HG03571 (cell line): ENCODE measurements at regions not wholly inside any gene's neighbourhood (a gene's known extent, or its start where the extent isn't known, plus 50 kb on each side); places are given as distances from the start of the nearest gene placed in this dataset.
"Not testable (repeated sequence)": the region's sequence is repeated elsewhere in the genome, so short reads cannot be mapped to it uniquely, and the experiment has no call there.

Experiments used
- ATAC-seq: cut with Tn5 transposase; IDR thresholded peaks from one replicate; pipeline ENCODE4 v1.9.1; 2021; ENCODE audit not compliant: unreplicated experiment

DNA sequence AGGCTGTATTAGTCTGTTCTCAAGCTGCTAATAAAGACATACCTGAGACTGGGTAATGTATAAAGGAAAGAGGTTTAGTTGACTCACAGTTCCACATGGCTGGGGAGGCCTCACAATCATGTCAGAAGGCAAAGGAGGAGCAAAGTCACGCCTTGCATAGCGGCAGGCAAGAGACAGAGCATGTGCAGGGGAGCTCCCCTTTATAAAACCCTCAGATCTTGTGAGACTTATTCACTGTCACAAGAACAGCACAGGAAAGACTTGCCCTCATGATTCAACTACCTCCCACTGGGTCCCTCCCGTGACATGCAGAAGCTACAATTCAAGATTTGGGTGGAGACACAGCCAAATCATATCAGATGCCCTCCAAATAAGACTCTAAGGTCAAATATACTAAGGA lies 139.4 kb upstream of the TOP1 start:
- not testable (repeated sequence) for ATAC-seq

DNA sequence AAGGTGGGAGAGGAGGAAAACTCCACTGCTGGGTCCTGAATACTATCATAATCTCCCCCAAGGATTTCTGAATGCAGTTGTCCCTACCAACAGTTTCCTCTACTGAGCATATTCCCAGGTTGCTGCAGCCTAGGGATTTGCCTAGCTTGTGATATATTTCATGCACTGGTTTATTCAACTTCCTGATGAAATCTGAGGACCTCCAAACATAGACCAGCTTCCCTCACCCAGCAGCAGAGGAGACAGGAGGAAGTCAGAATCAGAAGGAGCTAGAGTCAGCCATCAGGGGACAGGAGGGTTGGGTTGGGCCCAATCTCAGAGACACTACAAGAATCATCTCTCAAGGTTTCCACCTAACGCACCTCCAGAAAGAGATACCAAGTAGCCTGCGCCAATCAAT lies 138.4 kb upstream of the TOP1 start:
- ATAC-seq = no peak

DNA sequence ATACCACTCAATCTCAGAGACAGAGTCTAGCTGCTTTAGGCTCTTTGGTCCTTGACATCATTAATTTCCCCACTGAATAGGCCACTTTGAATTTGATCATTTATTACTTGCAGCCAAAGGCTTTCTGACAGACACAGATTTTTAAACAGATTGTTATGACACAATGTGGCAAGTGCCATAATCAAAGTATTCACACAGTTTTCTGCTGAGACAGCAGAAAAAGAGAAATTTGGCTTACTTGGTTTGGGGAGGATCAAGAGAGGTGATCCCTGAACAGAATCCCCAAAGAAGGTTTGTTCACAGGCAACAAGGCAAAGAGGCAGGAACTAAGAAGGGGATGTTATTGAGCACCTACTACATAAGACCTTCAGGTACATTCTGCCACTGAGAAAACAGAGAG lies 138.0 kb upstream of the TOP1 start:
- ATAC-seq = no peak

DNA sequence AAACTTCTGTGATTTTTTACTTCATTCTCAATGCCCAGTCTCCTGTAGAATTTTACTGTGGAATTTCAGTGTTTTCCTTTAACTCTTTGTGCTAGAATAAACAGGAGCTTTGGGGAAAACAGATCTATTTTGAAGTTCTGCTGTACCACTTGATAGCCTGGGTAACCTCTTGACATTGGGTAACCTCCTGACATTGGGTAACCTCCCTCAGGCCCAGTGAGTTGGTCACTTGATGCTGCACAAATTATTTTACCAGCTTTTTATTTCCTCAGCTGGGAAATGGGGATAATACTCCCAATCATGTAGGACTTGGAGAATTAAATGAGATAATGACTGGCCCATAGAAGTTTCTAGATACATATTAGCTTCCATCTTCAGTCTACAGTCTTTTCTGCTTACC lies 137.3 kb upstream of the TOP1 start:
- no peak for ATAC-seq

DNA sequence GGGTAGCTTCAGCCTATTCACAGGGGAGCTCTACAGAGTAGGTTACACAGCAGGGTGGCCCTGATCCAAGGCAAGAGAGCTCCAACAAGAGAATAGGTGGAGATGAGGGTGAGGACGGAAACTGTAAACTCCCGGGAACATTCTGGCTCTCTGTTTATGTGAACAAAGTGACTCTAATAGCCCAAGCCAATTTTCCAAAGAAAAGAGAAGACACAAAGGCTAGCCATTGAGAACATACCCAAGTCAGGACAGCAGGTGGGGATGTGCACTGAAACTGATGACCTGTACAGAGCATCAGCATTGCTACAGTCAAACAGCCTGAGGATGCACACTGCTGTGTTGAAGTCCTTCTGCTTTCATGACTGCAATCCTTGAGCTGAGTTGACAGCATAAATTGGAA lies 136.0 kb upstream of the TOP1 start:
- no peak for ATAC-seq

DNA sequence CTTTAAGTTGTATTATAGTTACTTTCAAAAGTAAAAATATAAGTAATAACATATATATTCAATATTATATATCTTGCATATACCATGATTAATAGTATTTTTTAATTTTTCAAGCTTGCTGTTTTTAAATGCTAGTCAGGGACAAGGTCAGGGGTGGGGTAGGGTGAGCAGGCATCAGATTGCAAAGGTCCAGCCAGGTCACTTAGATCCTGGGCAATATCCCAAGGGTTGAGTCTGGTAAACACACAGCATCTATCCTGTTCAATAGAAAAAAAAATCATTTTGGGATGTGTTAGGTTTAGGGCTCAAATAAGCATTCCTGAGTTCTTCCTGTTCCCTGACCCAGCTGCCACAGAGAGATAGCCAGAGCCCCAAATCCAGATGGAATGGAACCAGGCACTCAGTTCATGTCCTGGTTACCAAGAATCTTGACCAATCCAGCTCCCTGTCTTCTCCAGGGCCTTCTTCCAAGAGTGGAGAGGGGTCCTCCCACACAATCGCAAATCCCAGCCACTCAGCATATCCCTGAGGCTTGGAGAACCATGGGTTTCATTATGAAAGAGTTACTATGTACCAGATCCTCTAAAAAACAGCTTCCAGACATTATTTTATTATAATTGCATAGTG lies 134.9 kb upstream of the TOP1 start:
- ATAC-seq = no peak

DNA sequence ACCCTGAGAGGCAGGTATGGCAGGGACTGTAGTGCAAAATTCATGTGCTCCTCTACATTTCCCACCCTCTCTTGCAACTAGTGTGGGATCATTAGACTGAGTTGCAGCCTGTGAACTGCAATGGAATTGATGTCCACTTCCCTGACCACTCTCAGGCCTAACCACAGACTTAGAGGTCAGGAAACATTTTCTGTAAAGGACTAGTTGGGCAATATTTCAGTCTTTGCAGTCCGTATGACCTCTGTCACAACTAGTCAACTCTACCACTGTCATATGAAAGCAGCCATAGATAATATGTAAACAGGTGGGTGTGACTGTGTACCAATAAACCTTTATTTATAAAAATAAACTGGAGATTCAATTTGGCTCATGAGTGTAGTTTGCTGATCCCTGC lies 134.4 kb upstream of the TOP1 start:
- ATAC-seq = no peak

DNA sequence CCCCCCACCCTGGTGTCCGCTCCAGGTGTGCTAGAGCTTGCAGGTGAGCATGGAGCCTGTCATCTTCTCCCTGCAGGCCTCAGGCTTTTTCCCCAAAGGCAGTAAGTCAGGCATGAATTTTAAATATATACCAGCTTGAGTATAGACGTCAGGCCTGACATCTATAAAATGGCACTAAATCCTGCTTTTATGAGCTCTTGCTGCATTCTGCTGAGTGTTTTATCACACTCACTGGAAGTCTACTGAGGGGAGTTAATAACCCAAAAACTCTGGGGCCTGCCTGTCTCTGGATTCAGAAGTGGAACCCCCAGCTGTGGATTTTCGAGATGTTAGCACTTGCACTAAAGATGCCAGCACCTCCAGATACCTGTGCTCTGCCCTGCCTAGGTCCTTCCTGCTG lies 133.4 kb upstream of the TOP1 start:
- no peak for ATAC-seq

DNA sequence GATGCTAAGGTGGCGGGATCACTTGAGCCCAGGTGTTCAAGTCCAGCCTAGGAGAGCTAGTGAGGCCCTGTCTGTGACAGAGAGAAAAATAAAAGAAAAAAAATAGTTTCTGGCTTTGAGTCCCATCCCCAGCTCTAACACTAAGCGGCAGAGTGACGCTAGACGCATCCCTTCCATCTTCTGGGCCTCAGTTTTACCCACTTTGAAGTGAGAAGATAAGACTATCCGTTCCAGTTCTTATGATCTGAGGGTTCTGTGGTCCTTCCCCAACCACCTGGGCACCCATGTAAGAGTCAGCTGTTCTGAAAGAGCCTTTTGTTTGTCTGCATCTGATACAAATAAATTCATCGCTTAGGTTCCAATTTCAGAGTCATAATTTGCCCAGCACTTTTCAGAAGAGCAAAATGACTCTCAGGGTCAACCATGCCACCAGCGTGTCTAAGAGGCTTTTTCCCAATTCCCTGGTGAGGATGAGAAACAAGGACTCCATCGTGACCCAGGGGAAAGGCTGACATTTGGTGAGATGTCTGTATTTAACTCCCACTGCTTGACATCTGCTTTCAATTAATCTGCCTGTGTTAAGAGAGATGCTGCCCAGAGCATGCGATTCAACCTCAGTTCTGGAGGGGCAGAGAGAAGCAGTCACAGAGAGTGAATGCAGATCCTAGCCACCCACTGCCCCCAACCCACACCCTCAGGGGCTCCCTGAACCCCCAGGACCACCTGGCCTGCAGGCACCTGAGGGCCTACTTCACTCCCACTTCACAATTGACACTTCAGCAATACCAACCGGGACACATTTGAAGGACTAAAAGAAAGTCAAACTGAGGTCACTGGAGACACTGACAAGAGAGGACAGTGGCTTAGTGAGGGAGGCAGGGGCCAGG lies 131.6 kb upstream of the TOP1 start:
- ATAC-seq = no peak

DNA sequence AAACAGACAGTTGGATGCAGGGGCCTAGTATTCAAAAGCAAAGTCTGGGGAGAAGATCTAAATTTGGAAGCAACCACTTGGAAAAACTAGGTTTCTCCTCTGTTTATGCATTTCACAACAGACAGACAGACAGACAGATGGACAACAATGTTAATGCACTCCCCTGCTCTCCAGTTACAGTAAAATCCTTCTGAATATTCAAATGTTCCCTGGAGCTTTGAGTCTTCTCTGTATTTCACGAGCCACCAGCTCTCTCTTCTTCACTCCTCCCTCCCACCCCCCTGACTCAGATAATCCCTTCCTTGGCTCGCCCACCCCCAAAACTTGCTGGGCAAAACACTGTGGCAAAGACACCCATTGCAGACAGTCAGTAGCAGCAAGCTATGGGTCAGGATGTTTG lies 129.3 kb upstream of the TOP1 start:
- no peak for ATAC-seq

DNA sequence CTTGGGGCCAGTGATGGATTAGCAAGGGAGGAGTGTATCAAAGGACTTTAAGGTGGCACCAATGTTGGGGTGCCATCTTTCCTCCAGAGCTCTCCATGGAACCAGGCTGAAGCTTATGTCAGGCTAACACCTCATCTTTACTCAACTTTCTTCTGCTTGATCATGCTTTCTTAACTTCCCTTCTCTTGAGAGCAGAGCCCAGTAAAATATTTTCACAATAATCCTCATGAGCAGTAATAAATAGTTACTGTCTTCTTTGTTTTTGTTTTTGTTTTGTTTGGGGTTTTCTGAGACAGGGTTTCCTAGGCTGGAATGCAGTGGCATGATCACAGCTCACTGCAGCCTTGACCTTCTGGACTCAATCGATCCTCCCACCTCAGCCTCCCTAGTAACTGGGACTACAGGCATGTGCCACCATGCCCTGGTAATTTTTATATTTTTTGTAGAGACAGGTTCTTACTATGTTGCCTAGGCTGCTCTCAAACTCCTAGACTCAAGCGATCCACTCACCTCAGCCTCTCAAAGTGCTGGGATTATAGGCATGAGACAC lies 127.9 kb upstream of the TOP1 start:
- ATAC-seq = no peak

DNA sequence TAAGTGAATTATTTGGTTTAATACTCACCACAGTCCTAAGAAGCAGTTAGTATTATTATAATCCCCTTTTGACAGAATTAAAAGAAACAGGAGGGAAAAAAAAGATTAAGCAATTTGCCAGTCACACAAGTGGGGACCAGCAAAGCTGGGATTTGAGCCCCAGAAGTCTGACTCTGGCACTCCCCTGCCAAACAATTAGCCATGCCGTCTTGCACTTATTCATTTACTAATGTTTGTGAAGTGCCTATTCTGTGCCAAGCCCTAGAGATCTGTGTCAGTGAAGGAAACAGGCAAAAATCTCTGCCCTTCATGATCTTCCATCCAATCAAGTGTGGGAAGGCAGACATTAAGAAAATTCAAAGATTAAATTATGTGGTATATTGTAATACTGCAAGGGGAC lies 126.0 kb upstream of the TOP1 start:
- ATAC-seq = no peak

DNA sequence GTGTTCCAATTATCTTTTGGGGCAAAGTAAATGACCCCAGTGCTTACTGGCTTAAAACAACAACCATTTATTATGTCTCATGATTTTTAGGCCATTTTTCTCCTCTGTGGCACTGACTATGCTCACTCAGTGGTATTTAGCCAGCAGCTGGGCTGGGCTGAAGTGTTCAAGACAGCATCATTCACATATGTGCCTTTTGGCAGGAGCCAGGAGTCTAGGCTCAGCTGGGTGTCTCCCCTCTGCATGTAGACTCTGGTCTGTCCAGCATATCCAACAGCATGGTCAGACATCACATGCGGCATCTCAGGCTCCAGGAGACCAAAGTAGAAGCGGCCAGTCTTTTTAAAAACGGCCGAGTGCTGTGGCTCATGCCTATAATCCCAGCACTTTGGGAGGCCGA lies 120.3 kb upstream of the TOP1 start:
- ATAC-seq = no peak

DNA sequence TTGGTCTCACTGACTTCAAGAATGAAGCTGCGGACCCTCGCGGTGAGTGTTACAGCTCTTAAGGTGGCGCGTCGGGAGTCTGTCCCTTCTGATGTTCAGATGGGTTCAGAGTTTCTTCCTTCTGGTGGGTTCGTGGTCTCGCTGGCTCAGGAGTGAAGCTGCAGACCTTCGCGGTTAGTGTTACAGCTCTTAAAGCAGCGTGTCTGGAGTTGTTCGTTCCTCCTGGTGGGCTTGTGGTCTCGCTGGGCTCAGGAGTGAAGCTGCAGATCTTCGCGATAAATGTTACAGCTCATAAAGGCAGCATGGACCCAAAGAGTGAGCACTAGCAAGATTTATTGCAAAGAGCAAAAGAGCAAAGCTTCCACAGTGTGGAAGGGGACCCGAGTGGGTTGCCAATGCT lies 119.1 kb upstream of the TOP1 start:
- ATAC-seq = not testable (repeated sequence)

DNA sequence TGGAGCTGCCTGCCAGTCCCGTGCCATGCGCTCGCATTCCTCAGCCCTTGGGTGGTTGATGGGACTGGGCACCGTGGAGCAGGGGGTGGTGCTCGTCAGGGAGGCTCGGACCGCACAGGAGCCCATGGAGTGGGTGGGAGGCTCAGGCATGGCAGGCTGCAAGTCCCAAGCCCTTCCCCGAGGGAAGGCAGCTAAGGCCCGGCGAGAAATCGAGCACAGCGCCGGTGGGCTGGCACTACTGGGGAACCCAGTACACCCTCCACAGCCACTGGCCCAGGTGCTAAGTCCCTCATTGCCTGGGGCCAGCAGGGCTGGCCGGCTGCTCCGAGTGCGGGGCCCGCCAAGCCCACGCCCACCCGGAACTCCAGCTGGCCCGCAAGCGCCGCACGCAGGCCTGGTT lies 118.2 kb upstream of the TOP1 start:
- not testable (repeated sequence) for ATAC-seq

DNA sequence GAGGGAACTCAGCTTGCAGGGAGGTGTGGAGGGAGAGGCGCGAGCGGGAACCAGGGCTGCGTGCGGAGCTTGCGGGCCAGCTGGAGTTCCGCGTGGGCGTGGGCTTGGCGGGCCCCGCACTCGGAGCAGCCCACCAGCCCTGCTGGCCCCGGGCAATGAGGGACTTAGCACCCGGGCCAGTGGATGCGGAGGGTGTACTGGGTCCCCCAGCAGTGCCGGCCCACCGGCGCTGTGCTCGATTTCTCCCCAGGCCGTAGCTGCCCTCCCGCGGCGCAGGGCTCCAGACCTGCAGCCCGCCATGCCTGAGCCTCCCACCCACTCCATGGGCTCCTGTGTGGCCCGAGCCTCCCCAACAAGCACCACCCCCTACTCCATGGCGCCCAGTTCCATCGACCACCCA lies 117.5 kb upstream of the TOP1 start:
- not testable (repeated sequence) for ATAC-seq

DNA sequence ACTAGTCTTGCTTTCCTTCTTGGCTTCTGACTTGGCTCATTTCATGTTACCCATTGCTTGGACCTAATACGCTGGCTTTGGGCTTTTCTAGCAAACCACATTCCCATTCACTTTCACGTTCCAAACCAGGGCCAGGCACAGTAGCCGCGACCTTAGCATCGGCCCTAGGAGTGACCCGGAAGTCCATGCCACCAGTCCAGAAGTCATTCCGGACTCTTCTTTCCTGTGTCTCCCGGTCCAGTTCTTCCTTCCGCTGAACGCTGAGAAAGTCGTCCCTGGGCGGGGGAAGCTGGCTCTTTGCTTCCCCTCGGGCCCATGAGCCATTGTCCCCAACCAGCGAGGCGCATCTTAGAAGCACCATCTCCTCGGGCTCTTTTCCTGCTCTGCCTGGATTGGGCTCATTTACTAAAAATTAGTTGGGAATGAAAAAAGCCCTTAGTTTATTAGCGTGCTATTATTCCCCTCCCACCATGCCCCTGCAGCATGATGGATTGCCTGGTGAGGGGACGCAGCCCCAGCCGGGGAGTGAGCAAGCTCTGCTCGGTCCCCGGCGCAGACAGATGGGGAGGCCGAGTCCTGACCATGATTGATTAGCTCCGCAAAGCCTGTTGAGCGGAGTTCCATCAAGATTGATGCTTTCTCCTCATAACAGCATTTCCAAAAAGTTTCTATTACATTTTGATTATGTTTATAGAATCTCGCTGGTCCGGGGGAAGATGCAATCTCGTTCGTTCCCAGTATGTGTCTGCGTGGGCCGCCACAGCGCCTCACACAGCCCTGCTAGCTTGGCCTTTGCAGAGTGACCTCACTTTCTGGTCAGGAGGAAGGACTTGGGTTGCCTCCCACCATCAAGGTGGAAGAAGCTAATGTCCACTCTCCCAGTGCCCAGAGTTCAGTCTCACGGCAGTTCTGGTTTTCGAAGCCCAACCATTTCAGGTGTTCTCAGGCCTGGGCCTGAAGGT lies 115.1 kb upstream of the TOP1 start:
- ATAC-seq = no peak

DNA sequence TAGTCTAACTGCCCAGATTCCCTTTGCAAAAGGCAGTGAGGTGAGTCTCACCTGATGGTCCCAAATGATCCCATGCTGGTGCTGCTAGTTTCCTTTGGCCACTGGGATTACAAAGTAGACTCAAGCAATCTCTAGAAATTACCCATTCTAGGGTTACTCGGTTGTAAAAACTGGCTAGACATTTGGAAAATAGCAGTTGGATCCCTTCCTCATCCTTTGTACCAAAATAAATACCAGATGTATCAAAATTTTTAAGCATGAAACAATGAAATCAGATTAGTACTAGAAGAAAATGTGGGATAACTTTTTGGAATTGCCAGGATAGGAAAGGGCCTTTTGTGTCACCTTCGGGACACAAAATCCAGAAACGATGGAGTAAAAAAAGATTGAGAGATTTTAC lies 112.9 kb upstream of the TOP1 start:
- ATAC-seq = no peak

DNA sequence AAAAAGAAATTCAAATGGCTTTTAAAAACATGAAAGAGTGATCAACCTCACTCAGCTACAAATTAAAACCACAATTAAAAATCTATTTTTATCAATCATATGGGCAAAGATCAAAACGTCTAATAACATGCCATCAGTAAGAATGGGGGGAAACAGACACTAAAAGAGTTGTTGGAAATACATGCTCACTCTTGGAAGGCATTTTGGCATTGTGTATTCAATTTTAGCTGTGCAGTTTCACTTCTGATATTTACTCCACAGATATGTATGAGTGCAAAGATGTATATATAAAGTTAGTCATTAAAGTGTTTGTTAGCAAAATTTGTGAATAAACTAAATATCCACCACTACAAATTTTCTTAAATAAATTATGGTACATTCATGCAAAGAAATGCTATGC lies 112.3 kb upstream of the TOP1 start:
- no peak for ATAC-seq

DNA sequence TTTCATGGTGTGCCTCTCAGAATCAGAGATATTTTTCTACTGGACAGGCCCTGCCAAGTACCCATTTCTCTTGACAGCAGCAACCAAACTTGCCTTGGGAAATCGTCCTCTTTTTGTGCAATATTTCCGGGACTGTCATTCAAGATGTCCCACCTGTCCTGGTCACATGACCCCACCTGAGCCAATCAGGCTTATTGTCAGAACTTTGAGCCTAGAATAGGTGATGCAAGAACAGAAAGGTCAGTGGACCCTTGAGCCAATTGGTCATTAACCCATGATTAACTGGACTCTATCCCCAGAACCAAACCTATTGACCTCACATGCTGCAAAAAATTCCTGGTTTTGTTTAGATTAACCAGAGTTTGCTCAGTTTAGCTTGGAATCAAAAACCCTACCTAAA lies 108.3 kb upstream of the TOP1 start:
- ATAC-seq = no peak

DNA sequence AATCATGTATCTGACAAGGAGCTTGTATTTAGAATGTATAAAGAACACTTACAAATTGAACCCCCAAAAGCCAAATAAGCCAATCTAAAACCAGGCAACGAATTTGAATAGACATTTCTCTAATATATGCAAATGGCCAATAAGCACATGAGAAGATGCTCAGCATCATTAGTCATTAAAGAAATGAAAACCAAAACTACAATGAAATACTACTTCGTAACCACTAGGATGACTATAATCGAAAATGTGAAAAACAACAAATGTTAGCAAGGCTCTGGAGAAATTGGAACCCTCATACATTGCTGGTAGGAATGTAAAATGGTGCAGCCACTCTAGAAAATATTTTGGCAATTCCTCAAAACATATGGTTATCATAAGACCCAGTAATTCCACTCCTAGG lies 105.8 kb upstream of the TOP1 start:
- ATAC-seq = no peak
